ENCODE measurements at regions not wholly inside any gene's neighbourhood (a gene's known extent, or its start where the extent isn't known, plus 50 kb on each side); places are given as distances from the start of the nearest gene placed in this dataset.

GRCh38 chr20:22821081-22821727 lies 213.9 kb upstream of the SSTR4 start:
- CTCF ChIA-PET: no interaction called here
- TF ChIP-seq ZNF384 (IDR thresholded peaks at IDR 0.05) (no peak), HDGF (IDR thresholded peaks at IDR 0.05; ENCODE audit: borderline replicate concordance) (no peak)
- POLR2A ChIA-PET: no interaction called here
- DNase-seq (ENCODE audit: extremely low spot score): no peak

- TF ChIP-seq FOXM1 (IDR thresholded peaks at IDR 0.05; ENCODE audit: borderline replicate concordance) (no peak), ARNT (IDR thresholded peaks at IDR 0.05) (no peak), BHLHE40 (IDR thresholded peaks at IDR 0.05; ENCODE audit: borderline replicate concordance) (no peak), LEF1 (IDR thresholded peaks at IDR 0.05; ENCODE audit: borderline replicate concordance) (no peak), ZNF384 (IDR thresholded peaks at IDR 0.05) (no peak), NFRKB (IDR thresholded peaks at IDR 0.05) (no peak), L3MBTL2 (conservative IDR thresholded peaks at IDR 0.05) (no peak), FOXK2 (IDR thresholded peaks at IDR 0.05) (no peak), SP1 (IDR thresholded peaks at IDR 0.05) (no peak), HDGF (IDR thresholded peaks at IDR 0.05; ENCODE audit: borderline replicate concordance) (no peak), CTBP1 (IDR thresholded peaks at IDR 0.05; ENCODE audit: borderline replicate concordance) (no peak), FOXA1 (IDR thresholded peaks at IDR 0.05) (no peak), SUZ12 (IDR thresholded peaks at IDR 0.05) (no peak), TARDBP (IDR thresholded peaks at IDR 0.05) (no peak), ELF4 (IDR thresholded peaks at IDR 0.05) (no peak), PKNOX1 (IDR thresholded peaks at IDR 0.05) (no peak)
- CTCF ChIA-PET: no interaction called here
- POLR2A ChIA-PET: no interaction called here
- no peak for DNase-seq (ENCODE audit: extremely low spot score)
These were observed 213.3 kb upstream of the SSTR4 start for GRCh38 chr20:22821796-22822195.

GRCh38 chr20:22823119-22823518 lies 212.0 kb upstream of the SSTR4 start:
- ChIA-PET CTCF (no interaction called here), POLR2A (no interaction called here)
- TF ChIP-seq PKNOX1 (IDR thresholded peaks at IDR 0.05): no peak
- TF ChIP-seq ELF4 (IDR thresholded peaks at IDR 0.05): no peak
- no peak for DNase-seq (ENCODE audit: extremely low spot score)

GRCh38 chr20:22824077-22824476 lies 211.0 kb upstream of the SSTR4 start:
- no peak for DNase-seq (ENCODE audit: extremely low spot score)
- ChIA-PET CTCF (no interaction called here), POLR2A (no interaction called here)
- TF ChIP-seq CTBP1 (IDR thresholded peaks at IDR 0.05; ENCODE audit: borderline replicate concordance) (no peak), BHLHE40 (IDR thresholded peaks at IDR 0.05; ENCODE audit: borderline replicate concordance) (no peak), FOXM1 (IDR thresholded peaks at IDR 0.05; ENCODE audit: borderline replicate concordance) (no peak), L3MBTL2 (conservative IDR thresholded peaks at IDR 0.05) (no peak), FOXA1 (IDR thresholded peaks at IDR 0.05) (no peak), ZNF384 (IDR thresholded peaks at IDR 0.05) (no peak), HDGF (IDR thresholded peaks at IDR 0.05; ENCODE audit: borderline replicate concordance) (no peak), ARNT (IDR thresholded peaks at IDR 0.05) (no peak), LEF1 (IDR thresholded peaks at IDR 0.05; ENCODE audit: borderline replicate concordance) (no peak), ELF4 (IDR thresholded peaks at IDR 0.05) (no peak)

GRCh38 chr20:22825076-22825475 lies 210.0 kb upstream of the SSTR4 start:
- POLR2A ChIA-PET: no interaction called here
- CTCF ChIA-PET: interaction anchor here (0.6 kb wide), 1 partner anchor 38 kb away, joined by 3 read pairs; no protein-coding TSS in a partner anchor
- TF ChIP-seq ZNF384 (IDR thresholded peaks at IDR 0.05): no peak
- TF ChIP-seq BHLHE40 (IDR thresholded peaks at IDR 0.05; ENCODE audit: borderline replicate concordance): no peak
- no peak for TF ChIP-seq ARNT (IDR thresholded peaks at IDR 0.05)
- no peak for TF ChIP-seq LEF1 (IDR thresholded peaks at IDR 0.05; ENCODE audit: borderline replicate concordance)
- TF ChIP-seq L3MBTL2 (conservative IDR thresholded peaks at IDR 0.05): no peak
- TF ChIP-seq SUZ12 (IDR thresholded peaks at IDR 0.05): no peak
- TF ChIP-seq HDGF (IDR thresholded peaks at IDR 0.05; ENCODE audit: borderline replicate concordance): no peak
- TF ChIP-seq SP1 (IDR thresholded peaks at IDR 0.05): no peak
- no peak for TF ChIP-seq CTBP1 (IDR thresholded peaks at IDR 0.05; ENCODE audit: borderline replicate concordance)
- TF ChIP-seq TARDBP (IDR thresholded peaks at IDR 0.05): no peak
- TF ChIP-seq PKNOX1 (IDR thresholded peaks at IDR 0.05): no peak
- TF ChIP-seq FOXK2 (IDR thresholded peaks at IDR 0.05): no peak
- no peak for TF ChIP-seq NFRKB (IDR thresholded peaks at IDR 0.05)
- no peak for TF ChIP-seq FOXA1 (IDR thresholded peaks at IDR 0.05)
- TF ChIP-seq ELF4 (IDR thresholded peaks at IDR 0.05): no peak
- no peak for TF ChIP-seq FOXM1 (IDR thresholded peaks at IDR 0.05; ENCODE audit: borderline replicate concordance)
- no peak for DNase-seq (ENCODE audit: extremely low spot score)

- ChIA-PET CTCF (interaction anchor here (0.6 kb wide), 1 partner anchor 38 kb away, joined by 3 read pairs; no protein-coding TSS in a partner anchor), POLR2A (no interaction called here)
- DNase-seq (ENCODE audit: extremely low spot score): no peak
- TF ChIP-seq ARNT (IDR thresholded peaks at IDR 0.05): no peak
- TF ChIP-seq ZNF384 (IDR thresholded peaks at IDR 0.05): no peak
- no peak for TF ChIP-seq FOXK2 (IDR thresholded peaks at IDR 0.05)
- TF ChIP-seq NFRKB (IDR thresholded peaks at IDR 0.05): no peak
These were observed 209.6 kb upstream of the SSTR4 start for GRCh38 chr20:22825546-22825945.

All from HEK293T (cell line).